ENCODE measurements at regions not wholly inside any gene's neighbourhood (a gene's known extent, or its start where the extent isn't known, plus 50 kb on each side); places are given as distances from the start of the nearest gene placed in this dataset.
"Not testable (repeated sequence)": the region's sequence is repeated elsewhere in the genome, so short reads cannot be mapped to it uniquely, and the experiment has no call there.

- not testable (repeated sequence) for TF ChIP-seq POLR2A, CTCF (IDR thresholded peaks at IDR 0.05)
Measured at GRCh38 chr14:106675716-106676115, 1149.3 kb downstream of the TMEM121 start.
